Fibroblast of upper back skin (primary cell): ENCODE measurements at regions not wholly inside any gene's neighbourhood (a gene's known extent, or its start where the extent isn't known, plus 50 kb on each side); places are given as distances from the start of the nearest gene placed in this dataset.

Experiments
- DNase-seq: peaks from one replicate; pipeline ENCODE4 v3.0.0-alpha.2; 2013

DNA sequence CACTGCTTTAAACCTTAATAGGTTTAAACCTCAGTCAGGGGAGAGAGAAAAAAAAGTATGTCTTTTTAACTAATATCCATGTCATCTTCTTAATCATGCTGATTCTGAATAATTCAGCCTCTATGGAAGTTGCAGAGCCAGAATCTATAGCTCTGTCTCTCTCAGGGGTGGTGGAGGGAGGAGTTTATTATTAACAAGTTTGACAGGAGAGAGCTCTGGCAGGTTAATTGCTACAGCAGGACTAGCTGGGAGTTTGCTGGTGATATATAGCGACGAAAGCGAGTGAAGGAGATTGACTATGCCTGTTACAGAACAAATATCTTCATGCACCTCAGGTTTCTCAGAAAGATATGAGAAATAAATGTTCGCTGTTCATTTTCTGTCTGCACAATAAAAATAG lies 586.4 kb downstream of the TLE4 start:
- no peak for DNase-seq

DNA sequence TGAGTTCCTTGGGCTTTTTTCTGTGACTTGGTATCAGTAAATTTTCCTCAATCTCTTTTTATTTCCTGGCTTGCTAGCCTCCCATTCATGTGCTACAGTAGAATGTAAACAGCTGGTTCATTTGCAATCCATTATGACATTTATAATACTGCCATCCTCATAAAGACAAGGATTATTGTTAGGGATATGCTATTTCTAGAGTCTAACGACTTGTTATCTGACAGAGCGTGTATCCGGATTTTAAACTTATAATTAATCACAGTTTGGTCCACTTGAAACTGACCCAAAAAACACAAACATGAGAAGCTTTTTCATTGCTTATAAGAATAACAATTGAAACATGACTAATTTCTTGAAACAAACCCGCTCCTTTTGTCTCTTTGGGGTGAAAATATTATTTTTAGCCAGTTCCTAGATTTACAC lies 585.8 kb downstream of the TLE4 start:
- DNase-seq, result peak; percentile 45

DNA sequence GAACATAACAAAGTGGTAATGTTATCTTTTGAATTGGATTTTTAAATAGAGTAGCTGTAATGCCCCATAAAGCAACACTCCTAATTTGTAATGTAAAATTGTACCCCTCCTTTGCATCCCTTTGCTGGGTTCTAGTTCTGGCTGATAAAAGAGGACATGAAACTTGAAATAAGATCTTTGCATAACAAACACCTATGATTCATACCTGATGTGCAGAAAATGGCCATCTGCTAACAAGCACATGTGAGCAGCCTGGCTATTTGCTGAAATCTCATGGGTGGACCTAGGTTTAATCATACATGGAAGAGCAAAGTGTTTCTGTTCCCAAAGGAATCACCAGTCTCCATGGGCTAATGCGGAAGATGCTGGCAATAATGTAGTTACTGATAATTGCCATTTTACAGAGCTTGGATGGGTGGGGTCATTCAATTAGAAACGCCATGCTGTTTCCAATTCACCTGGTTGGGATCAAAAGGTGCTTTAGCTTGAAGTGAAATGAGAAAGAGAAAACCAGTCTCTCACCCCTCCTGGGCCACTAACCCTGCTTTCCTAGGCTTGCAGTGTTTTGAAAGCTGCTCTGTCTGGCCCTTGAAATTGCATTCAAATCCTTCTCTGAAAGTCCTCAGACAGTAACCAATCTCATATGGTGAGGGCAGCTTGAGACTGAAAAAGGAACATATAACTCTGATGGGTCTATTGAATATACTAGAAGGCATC lies 585.1 kb downstream of the TLE4 start:
- no peak for DNase-seq

DNA sequence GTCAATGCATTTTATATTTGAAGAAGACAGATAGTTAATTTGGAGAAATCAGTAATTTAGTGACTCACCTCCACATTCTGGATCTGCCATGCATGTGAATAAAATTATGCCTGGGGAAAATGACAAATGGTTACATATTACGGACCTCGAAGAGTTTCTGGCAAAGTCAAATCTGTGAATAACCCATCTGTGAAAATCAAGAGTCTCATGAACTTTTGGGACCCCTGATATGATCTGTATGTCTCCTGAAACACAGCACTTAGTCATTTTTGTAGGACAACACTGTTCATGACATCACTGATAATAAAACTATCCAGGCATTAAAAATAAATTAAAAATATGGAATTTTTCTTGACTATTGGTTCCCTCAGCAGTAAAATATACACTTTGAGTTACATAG lies 584.5 kb downstream of the TLE4 start:
- DNase-seq, result no peak

DNA sequence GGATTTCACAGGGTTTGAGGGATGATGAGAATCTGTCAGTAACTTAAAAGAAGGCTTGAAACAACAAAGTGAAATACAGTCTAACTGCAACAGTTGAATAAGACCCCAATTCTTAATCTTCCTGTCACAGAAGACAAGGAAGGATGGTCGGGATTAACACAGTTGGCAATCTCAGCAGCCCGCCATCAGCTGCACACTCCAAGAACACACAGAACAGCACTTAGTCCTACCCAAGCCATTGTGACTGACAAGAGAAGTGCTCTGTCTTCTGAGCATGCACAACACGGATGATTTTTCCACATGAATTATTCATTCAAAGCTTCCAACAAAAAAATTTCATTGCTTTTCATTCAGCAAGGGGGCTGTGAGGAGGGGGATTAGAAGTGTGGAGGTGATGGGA lies 576.1 kb downstream of the TLE4 start:
- no peak for DNase-seq

DNA sequence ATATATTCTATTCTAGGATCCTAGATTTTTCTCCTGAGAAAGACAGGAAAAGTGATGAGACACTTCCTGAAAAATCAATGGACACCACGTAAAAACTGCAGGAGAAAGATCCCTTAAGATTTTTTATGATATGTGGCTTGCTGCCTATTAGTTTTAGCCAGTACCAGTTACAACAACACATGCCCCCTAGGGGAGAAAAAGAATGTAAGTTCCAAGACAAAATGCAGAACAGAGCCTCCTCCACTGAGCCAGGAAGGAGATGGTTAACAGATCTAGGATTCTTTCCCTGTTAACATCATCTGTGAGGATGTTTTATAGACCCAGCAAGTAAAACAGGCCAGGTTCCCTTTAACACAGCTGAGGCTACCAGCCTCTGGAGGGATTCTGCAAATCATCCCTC lies 574.7 kb downstream of the TLE4 start:
- DNase-seq, result peak; percentile 35

DNA sequence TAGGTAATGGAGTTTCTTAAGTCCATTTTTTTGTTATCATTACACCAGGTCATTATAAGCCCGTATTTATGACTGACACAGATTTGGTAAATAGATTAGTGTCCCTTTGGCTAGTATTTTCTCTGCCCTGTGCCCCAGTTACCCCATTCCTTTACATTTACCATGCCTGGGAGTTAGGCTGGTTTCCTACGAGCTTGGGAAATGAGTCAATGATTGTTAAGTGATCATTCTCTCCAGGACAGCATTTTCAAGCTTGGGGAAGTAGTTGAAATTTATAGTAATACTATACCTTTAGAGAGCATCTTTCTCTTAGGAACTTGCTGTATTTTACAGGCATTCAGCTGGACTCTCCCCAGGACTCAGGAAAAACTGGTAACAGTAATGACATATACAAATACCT lies 573.1 kb downstream of the TLE4 start:
- peak; percentile 5 for DNase-seq

DNA sequence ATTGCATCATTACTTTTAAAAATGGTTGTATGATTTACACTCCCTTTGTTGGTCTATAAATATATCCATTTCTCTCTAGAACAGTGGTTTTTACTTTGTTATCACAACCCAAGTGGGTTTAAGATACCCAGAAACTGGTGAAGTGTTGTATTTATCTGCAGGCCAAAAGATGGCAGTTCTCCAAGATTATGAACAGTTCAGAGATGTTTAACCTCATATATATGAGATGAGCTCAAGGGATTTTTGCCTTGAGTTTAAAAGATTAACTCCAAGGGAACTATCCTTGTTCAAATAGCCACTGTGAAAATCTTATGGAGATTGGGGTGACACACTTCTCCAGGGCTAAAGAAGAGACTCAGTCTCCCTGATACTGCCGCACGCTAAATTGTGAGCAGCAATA lies 572.6 kb downstream of the TLE4 start:
- peak; percentile 14 for DNase-seq

DNA sequence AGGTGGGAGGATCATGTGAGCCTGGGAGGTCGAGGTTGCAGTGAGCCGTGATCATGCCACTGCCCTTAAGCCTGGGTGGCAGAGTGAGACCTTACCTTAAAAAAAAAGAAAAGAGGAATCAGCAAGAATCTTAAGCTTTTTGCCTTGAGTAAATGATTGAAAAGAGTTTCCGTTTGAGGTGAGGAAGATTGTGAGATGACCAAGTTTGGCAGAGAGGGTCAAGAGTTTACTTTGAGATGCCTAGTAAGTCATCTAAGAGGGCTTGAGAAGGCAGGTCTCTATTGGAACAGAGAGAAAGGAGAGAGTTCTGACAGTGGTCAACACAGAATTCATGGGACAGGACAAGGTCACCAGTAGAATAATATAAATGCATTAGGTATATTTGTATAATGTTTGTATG lies 572.1 kb downstream of the TLE4 start:
- no peak for DNase-seq

DNA sequence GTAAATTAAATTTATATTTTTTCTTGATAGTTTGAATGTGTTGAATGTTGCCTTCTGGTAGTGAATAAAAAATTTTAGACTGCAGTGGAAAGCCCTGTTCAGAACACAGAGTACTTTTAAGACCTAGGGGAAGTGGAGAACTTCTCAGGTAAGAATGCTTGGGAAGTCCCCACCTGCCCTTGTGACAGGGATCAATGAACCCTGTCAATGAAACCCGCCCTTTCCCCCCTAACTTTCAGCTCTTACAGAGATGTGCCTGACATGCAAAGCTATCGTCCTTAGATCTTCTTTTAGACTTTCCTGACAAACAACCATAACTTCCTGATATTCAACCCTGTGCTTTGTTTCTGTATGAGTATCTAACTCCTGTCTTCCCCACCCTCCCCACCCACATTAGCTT lies 562.7 kb downstream of the TLE4 start:
- no peak for DNase-seq

DNA sequence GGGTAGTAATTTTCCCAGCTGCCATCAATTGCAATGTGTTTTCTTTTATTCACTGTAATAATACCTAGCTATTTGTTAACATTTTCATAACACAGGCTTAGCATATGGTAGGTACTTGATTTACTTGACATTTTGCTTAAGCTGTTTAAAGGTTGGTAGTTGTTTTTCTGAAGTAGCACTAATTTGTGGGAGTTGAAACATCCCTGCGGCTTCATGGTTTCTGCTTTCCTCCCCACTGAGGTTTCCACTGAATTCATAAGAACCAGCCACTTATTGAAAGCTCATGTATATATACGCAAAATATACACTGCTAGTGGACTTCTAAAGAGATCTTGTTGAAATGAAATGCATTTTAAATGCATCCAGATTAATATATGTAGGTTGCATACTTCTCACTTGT lies 559.9 kb downstream of the TLE4 start:
- DNase-seq, result no peak

DNA sequence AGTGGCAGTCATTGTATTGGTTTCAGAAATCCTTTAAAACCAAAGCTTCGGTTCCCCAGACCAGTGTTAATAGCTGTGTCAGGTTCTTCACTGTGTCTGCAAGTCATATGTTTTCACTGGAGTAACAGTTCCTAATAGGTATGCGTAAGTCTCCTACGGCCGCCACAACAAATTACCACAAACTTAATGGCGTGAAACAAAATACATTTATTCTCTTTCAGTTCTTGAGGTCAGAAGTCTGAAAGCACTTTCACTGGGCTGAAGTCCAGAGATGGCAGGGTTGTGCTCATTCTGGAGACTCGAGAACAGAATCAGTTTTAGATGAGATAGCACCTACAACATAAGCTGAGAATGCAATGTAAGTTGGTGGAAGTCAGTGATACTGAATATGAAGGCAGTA lies 556.2 kb downstream of the TLE4 start:
- no peak for DNase-seq

DNA sequence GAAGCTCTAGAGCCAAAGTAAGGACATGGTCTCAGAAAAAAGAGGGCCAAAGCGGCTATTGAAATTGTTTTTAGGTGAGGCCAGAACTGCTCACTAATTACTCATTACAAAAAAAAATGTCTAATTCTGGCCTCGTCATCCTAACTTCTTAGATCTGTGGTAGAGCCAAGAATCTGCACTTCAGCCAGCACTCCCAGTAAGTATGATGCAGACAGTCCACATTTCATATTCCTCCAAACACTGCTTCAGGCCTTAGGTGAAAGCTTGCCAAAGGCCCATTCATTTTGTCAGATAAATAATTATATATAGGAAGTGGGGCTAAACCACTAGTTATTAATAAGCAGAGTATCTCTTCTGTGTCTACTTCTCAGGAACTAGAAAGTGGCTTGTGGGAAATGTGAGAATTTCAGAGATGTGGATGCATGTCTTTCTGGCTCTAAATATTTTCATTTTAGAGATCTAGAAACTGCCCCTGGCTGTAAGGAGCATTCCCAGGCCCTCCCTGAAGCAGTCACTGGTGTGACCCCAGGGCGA lies 554.0 kb downstream of the TLE4 start:
- DNase-seq, result no peak

DNA sequence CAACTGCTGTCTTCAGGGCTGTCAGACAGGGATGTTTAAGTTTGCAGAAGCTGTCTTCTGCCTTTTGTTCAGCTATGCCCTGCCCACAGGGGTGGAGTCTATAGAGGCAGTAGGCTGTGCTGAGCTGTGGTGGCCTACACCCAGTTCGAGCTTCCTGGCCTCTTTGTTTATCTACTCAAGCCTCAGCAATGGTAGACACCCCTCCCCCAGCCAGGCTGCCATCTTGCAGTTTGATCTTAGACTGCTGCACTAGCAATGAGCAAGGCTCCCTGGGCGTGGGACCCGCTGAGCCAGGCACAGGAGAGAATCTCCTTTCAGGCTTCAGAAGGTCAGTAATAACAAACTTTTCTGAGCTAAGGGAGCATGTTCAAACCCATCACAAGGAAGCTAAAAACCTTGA lies 545.3 kb downstream of the TLE4 start:
- DNase-seq, result no peak

DNA sequence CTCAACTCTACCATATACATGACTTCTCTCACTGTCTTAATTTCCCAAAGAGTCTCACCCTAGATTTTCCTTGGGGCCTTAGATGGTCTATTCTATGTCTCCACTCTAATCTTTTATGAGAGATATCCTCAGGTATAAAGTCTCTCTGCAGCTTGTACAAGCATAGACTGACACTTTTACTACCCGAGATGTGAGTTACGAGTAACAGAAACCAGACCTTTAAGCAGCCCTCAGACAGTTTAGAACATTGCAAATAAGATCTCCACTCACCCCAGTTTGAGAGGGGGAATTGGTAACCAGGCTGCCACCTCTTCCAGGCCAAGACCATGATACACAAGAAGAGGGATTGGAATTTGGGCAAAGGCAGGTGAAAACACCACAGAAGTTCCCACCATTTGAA lies 542.5 kb downstream of the TLE4 start:
- no peak for DNase-seq

DNA sequence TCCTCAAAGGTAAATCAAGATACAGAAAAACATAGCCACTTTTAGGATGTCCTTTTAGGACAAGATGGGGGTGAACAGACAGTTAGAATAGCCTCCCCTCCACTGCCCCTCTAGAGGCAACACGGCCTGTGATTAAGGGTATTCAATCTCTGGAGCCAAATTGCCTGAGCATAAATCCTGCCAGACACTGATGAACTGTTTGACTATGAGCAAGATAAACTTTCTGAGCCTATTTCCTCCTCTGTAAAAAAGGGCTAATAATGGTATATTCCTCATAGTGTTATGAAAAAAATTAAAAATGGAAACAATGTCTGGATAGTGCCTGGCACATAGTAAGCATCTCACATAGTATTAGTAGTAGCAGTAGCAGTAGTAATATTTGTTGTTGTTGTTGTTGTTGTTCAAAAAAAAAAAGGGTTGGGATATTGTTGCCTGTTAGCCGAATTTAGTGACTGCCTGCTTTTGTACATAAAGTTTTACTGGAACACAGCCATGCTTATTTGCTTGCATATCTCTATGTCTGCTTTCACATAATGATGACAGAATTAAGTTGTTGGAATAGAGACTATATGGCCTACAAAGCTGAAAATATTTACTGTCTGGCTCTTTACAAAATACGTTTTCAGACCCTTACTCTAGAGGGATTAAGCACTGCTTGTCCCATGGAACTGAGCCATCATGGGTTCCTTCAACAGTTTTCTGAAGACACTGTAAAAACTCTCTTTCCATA lies 536.3 kb downstream of the TLE4 start:
- DNase-seq, result no peak

DNA sequence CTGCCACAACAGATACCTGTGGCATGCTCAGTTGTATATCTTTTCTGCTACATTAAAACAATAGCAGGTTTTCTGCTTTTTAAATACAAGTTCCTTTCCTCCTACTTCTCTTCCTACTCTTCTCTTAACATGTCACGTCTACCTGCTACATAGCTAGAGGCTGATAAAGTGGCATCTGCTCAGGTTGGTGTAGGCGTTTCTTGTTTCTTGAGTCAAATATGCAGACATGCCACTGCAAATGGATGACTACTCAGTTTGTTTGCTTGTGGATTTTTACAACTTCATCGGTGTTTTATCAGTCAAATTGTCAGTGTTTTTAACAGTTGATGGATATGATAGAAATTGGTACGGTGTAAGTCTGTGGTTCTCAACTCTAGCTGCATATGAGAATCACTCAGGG lies 525.7 kb downstream of the TLE4 start:
- no peak for DNase-seq

DNA sequence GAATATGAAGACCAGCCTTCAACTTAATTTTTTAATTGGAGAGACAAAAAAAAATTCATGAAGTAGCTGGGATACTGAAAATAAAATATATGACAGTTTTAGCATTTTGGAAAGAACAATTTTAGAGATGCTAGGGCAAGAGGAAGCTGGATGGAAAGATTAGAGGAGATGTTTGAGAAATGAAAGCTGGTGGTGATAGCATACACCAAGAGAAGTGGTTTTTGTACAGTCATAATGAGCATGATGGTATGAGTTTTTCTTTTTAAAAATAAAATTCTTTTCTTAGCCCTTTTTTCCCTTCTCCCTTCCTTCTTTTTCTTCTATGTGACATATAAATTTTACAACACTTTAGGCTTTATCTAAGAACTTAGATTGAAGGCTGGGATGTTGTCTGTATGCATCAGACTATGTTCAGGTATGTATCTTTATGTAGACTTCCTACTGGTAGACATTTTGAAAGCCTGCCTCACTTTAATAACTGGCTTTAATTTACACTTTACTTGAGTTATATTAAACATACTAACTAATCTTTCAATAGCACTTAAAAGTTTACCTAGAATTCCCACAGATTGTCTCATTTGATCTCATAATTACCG lies 522.5 kb downstream of the TLE4 start:
- DNase-seq, result no peak

DNA sequence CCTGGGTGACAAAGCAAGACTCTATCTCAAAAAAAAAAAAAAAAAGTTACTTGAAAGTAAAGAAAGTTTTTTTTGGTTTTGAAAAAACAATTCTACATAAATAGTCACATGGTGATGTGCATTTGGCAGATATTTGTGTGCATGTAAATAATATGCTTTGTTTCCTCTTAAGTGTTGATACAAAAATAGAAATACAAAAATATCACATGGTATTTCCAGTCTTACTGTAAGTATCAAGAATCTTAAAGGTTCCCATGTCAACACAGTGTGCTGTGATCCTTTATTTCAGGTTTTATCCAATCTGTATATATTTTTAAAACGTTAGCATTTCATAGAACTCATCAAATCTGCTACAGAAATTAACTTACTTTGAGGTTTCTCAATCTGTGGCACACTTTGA lies 521.9 kb downstream of the TLE4 start:
- DNase-seq, result no peak

DNA sequence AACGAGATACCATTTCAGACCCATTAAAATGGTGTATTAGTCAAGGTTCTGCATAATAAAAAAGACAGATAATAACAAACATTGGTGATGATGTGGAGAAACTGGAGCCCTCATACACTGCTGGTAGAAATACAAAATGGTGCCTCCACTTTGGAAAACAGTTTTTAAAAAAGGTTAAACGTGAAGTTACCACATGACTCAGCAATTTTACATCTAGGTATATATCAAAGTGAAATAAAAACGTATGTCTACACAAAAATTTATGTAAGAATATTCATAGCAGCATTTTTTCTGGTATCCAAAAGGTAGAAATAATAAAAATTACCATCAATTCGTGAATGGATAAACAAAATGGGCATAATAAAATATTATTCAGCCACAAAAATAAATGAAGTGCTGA lies 519.8 kb downstream of the TLE4 start:
- no peak for DNase-seq

DNA sequence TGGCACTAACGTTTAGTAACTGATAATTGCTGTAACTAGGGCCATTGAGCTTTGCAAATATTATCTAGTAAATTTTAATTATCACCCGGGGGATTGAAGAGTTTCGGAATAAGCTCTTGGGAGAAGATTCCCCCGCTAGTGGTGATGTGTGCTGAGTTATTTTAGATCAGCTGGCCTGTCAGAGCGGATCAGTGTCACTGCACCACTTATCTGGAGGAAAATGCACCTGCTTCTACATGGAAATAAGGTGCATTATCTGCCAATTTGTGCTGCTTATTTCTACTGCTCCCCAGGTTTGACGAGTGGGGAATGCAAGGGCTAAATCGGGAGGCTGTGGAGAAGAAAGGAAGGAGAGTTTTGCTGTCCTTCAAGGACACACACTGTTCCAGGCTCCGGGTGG lies 518.6 kb downstream of the TLE4 start:
- DNase-seq, result no peak

DNA sequence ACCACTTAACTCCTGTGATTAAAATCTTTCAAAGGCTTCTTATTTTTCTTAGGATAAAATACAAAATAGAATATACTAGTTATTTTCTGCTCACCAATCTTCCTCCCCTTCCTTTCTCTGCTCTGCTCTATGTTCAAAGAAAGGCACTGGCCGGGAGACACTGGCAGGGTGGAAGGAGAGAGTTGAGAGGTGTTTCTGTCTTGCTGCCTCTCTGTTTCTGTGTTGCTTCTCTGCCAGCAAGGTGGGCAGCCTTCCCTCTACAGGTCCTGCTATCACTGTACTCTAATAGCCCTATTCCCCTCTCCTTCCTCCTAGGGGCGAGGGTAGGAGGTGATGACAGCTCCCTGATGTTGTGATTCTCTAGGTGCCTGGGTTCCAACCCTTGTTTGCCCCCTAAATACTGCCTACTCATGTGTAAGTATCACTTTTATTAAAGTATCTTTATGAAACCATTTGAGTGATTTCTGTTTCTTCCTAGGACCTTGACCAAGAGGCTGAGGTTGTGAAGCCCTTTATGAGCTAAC lies 515.1 kb downstream of the TLE4 start:
- DNase-seq, result no peak

DNA sequence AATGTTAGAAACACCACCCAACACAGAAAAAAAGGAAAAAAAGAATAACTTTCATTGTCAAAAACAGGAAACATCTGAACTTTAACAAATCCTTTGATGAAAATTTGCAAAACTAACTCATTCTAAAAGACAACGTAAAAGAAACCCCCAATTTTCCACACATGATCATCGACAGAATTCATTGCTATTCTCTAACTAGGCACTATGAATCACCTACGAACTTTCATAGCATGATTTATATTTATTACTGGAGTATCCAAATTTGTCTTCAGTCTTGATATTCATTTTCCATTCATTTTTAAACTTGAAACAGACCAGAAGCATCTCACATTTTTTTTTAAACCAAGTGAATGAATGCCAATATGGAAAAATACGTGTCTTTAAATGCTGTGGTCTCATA lies 514.6 kb downstream of the TLE4 start:
- DNase-seq, result no peak

DNA sequence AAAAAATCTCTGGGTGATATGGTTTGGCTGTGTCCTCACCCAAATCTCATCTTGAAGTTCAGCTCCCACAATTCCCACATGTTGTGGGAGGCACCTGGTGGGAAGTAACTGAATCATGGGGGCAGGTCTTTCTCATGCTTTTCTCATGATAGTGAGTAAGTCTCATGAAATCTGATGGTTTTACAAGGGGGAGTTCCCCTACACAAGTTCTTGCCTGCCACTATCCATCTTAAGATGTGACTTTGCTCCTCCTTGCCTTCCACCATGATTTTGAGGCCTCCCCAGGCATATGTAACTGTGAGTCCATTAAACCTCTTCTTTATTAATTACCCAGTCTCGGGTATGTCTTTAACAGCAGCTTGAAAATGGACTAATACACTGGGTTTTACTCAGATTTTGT lies 513.9 kb downstream of the TLE4 start:
- no peak for DNase-seq
